GM19240 (cell line): ENCODE measurements at regions not wholly inside any gene's neighbourhood (a gene's known extent, or its start where the extent isn't known, plus 50 kb on each side); places are given as distances from the start of the nearest gene placed in this dataset.
"Not testable (repeated sequence)": the region's sequence is repeated elsewhere in the genome, so short reads cannot be mapped to it uniquely, and the experiment has no call there.

Experiments used
- DNase-seq: peaks from one replicate; pipeline ENCODE4 v3.0.0; 2011; ENCODE audit warnings: low spot score; ENCODE audit not compliant: insufficient read length

DNA sequence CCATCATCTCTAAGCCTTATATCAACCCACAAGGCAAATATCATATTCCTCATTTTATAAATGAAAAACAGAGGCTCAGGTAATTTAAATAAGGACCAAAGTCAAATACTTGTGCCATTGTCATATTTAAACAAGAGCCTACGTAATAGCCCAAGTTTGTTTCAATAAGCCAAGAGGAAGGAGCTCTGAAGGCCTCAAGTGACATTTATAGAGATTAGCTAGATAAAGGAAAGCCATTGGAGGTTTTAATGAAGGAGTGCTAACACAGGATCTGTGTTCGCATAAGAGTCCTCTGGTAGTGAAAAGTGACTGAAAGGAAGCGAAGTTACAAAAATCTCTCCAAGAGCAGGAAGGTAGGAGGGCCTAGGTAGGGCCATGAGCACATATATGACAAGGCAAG is 384.9 kb upstream of the NOCT start:
- DNase-seq: no peak

DNA sequence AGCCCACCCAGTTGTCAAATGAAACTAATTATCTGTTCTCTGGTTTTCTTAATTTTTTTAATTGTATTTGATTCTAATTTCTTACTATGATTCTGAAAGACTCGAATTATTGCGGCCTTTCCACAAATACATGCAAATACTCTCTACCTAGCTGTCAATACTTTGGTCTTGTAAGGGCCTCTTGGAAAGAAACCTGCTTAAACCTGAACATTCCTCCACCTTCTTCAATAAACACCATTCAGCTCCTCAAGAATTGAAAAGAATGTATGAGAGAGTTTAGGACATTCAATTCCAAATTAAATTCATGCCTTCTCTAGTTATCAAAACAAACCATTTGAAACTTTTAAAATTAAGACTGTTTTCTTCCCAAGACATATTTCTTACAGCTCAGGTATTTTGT is 385.9 kb upstream of the NOCT start:
- DNase-seq: no peak

DNA sequence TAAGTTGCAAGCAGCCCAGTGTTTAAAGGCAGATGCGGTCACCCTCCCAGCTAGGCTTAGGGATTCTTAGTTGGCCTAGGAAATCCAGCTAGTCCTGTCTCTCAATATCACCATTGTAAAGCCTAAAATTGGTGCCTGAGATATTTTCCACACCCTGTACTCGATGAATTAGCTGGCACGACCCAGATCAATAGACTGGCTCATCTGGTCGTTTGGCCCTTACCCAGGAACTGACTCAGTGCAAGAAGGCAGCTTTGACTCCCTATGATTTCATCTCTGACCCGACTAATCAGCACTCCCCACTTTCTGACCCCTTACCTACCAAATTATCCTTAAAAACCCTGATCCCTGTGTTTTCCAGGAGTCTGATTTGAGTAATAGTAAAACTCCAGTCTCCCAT is 384.9 kb upstream of the SLC7A11 start:
- no peak for DNase-seq

DNA sequence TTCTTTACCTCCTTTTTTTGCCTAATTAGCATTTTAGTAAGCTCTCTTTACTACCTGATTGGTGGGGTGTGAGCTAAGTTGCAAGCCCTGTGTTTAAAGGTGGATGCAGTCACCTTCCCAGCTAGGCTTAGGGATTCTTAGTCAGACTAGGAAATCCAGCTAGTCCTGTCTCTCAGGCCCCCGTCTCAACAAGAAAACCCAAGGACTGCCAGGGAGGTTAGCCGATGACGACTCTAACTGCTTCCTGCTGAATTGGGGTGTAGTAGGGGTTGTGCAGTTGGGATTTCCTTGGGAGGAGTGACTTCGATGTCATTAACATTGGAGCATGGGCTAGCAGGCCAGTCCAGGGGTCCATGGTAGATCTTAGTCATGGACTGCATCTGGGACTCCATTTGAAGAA is 380.2 kb upstream of the SLC7A11 start:
- DNase-seq: not testable (repeated sequence)

DNA sequence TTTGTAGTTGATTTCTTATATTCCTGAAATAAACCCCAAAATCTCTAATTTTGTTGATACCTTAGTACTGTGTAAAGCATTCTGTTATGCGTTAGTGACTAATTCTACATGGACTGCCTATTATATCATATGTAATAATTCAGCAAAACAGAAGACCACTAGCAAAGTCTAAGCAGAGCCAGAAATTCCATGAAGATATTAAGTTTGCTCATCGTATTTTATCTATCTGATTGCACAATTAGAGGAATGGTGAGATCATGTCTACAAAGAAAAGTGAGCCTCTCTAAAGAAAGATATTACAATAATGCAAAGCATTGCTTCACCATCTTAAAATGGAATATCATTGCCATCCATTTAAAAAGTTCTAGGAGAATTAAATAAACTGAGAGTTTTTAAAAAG is 374.6 kb upstream of the SLC7A11 start:
- no peak for DNase-seq

DNA sequence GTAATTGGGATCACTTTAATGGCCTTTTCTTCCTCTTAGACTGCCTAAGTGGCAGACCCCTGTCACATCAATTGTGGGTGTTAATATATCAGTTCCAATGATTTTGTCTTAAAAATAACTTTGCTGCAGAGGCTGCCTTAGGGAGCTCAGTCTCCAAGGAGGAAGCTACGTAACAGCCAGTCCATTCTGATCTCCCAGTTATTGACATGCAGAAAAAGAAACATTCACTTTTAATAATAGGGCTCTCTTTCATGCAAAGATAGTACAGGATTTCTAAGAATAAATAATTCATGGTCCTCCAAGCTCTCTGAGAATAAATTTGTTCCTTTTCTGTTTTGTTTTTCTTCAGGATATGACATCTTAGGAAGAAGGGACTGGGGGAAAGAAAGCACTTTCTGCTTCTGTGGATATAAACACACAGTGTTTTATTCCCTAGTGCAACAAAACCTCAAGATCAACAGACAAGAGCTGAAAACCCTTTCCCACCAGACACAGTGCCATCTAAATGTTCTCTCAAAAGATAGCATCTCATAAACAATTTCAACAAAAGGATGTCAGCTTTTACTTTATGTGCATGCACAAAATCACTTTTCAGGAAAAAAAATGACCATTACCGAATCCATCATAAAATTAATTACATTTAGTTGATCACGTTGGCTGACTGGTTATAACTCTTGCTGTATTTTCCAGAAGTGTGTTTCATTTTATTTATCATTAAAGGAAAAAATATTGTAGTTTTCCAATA is 372.4 kb upstream of the SLC7A11 start:
- DNase-seq: no peak

DNA sequence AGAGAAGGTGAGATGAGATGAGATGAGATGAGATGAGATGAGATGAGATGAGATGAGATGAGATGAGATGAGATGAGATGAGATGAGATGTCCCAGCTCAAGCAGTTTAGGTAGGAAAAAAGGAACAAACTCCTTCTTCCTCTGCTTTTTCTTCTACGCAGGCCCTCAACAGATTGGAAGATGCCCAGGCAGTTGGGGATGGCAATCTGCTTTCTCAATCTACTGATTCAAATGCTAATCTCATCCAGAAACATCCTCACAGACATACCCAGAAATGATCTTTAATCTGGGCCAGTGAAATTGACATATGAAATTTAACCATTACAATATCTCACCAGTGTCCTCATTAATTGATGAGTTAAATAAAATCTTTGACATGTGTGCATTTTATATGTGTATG is 370.3 kb upstream of the SLC7A11 start:
- DNase-seq: no peak

DNA sequence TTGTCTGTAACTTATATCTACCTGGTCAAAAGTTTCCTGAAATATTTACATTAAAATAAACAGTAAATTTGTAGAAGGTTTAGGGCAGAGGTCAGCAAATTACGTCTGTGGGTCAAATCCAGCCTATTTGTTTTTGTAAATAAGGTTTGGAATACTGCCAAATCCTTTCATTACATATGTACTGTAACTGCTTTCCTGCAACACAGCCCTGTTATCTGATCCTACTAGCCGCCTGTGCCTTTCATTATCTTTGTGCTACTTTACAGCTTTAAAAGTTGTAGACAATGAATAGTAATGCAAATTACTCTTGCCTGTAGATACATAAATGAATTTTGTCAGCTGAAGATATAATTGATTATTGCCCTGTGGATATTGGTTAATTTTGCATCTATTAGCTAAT is 369.6 kb upstream of the SLC7A11 start:
- DNase-seq: no peak

DNA sequence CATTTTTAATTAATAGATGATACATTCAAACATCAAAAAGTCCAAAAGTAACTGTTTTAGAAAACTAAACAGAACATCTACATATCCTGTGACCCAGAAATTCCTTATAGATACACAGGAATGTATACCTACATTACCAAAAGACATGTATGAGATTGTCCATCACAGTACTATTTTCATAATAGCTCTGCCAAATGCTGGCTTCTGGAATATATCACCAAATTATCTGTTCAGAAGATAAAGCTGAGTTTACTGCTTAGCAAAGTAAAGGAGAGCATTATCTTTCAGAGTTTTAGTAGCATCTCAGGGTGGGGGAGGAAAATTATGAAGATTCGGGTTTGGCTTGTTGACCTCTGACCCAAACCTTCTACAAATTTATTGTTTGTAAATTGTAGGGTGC is 368.9 kb upstream of the SLC7A11 start:
- DNase-seq: no peak

DNA sequence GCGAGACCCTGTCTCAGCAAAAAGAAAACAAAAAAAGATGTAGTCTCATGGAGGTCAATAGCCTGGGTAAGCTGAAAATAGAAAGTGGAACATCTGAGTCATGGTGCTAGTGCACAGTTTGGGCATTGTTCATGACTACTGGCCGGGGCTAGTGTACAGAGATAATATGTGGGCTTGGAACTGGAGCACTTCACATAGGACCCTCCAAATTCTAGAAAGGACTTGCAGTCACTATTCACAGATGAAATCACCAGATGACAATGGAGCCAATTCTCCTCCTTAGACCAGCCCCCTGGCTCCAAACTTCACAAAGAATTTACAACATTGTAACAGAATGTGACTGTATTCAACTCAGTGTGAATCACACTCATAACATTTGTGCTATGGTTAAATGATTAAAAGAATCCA is 367.8 kb upstream of the SLC7A11 start:
- no peak for DNase-seq

DNA sequence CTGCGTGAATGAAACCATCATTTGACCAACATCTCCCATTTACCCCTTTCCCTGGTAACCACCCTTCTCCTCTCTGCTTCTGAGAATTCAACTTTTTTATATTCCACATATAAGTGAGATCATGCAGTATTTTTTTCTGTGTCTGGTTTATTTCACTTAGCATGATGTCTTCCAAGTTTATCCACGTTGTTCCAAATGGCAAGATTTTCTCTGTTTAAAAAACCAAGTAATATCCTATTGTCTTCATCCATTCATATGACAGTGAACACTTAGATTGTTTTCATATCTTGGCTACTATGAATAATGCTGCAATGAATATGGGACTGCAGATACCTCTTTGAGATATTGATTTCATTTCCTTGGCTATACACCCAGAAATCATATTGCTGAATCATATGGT is 362.4 kb upstream of the SLC7A11 start:
- no peak for DNase-seq

DNA sequence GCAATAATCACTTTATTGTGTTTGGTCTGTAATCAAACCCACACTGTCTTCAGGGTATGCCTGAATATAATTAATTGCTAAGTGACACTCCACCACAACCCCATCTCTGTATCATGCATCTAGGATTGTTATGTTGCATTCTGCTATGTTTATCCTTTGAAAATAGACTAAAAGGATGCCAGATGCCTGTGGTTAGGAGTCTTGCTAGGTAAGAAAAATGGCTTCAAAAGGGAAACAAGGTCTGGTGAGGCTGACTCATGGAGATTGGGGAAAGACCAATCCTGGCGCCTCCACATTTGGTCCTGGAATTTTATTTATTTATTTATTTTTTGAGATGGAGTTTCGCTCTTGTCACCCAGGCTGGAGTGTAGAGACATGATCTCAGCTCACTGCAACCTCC is 360.5 kb upstream of the SLC7A11 start:
- no peak for DNase-seq

DNA sequence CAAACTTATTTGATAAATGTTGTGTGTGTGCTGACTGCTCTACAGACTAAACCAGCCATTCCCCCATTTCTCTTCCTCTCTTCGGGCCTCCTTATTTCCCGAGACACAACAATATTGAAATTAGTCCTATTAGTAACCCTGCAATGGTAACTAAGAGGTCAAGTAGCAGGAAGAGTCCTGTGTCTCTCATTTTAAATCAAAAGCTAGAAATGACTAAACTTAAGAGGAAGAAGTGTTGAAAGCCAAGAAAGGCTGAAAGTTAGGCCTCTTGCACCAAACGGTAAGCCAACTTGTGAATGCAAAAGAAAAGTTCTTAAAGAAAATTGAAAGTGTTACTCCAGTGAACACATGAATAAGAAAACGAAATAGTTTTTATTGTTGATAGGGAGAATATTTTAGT is 357.8 kb upstream of the SLC7A11 start:
- DNase-seq: no peak

DNA sequence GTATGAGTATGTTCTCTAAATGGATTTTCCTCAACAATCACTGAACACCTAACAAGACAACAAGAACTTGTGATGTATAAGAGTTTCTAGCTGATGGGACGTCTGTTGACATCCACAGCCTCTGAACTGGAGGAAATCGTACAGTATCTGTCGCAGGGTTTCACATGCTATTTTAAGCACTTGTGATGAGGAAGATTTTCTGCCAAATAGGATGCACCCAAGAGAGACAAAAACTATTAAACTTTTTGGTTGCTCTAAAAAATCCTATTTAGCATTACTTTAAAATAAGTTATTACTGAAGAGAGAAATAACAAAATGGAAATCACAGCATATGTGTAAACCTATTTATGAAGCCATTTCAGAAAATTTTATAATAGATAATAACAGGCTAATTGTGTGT is 356.1 kb upstream of the SLC7A11 start:
- DNase-seq: no peak

DNA sequence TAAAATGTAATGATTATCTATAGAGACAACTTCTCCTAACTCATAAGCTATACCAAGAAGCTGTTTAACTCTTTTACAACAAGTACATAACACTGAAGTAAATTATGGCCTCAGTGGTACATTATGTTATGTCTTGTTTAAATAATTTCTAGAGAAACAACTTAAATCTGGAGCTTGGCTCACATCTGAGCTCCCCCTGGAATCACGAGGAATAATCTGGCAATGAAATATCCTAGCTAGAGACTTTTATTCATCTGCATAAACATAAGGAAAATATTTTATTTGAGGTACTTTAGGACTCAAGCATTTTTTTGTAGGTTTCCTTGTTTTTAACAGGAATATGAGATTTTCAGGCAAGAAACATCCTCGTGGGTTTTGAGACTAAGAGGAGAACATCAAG is 354.7 kb upstream of the SLC7A11 start:
- DNase-seq: no peak

DNA sequence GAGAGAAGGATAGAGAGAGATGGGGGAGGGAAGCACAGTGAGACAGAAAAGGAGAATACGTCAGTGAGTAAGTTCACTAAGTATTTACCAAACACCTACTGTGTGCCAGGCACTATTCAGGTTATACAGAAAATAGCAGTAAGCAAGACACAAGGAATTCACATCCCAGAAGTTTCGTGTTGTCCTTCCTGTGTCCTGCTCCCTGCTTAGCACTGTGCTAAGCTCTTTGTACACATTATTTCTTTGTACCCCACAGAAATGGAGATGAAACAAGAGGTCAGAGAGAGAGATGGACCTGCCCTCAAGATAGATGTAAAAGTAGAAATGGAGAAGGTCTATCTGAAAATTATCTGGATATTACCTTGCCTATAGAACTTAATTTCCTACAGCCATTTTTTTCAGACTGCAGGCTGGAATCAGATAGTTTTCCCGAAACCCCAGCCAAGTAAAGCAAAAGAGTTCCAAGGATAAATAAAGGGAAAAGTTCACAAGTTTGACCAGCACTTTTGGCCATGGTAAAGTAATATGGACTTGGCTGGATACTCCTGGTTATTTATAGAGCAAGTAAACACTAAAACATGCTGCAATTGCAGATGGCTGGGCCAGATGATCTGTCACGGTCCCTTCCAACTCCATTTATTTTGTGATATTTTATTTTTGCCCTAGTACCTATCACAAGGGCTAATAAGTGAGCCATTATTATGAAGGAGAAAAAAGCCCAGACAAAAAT is 353.7 kb upstream of the SLC7A11 start:
- no peak for DNase-seq

DNA sequence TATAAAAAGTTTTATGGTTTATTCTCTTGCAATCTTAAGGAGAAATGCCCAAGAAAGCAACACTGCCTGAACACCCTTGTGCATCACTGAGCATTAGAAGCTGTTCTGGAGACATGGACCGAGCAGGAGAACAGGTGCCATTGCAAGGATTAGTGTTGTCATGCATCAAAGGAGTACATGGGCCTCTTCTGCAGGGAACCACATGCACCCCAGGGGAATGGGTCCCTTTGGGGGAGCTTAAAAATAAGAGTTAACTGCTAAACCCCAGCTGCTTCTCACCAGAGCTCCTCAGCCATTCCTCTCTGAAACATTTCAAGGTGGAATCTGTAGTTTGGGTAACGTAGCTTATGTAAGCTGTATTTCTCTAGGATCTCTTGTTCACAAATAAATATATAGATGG is 353.0 kb upstream of the SLC7A11 start:
- DNase-seq: no peak

DNA sequence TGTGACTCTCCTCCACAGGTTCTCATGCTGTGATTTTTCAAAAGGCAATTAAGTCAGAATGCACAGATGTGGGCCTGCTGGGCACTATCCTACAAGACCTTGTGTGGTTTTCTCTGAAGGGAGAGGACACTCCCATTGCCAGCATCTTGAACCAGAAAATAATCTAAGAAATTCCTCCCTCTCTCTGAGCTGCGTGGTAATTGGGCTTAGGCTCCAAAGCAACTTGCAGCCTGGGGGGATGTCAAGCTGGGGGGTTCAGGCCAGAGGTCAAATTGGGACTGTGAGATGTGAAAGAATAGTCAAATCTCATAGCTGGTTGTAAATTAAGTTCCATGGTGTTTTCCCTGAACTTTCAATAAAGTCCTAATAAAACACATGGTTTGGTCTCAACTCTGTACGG is 350.6 kb upstream of the SLC7A11 start:
- DNase-seq: no peak

DNA sequence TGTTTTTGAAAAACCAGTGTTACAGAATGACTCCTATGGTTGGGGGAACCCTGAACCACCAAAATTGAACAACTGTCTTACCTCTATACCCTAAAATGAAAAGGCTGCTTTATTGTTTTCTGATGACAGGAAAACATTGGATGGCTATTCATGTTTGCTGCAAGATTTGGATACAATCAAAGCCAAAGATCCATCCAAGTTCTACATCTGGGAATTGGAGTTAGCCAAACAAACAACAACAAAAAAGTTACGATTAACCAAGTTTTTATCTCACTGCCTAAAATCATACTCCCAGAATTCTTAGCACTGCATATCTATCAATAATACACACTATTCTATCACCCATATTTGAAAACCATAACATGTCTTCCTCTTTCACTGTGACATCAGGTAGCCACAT is 349.7 kb upstream of the SLC7A11 start:
- no peak for DNase-seq

DNA sequence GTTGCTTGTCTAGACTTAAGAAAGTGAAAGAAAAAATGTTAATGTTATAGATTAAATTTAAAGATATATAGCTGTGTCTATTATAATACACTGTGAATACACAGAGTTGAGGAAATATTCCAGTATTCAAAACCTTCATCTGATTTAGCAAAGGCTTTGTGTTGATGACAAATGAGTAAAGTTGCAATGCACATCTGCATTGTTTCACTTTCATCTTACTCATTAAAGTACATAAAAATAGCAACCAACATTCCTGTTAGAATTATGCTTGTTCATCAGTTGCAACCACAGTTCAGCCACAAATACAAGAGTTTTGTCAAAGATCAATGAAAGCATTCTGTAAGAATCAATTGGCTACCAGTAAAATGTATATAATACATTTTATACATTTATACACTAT is 346.4 kb upstream of the SLC7A11 start:
- DNase-seq: no peak

DNA sequence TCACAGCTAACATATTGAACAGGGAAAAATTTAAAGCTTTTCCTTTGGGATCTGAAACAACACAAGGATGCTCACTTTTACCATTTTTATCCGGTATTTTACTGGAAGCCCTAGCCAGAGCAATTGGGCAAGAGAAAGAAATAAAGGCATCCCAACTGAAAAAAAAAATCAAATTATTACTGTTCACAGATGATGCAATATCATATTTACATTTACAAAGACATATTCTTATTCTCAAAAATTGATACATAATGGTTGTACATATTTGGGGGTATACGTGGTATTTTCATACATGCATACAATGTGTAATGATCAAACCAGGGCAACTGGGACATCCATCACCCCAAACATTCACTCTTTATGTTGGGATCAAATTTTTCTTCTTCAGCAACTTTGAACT is 337.0 kb upstream of the SLC7A11 start:
- DNase-seq: no peak

DNA sequence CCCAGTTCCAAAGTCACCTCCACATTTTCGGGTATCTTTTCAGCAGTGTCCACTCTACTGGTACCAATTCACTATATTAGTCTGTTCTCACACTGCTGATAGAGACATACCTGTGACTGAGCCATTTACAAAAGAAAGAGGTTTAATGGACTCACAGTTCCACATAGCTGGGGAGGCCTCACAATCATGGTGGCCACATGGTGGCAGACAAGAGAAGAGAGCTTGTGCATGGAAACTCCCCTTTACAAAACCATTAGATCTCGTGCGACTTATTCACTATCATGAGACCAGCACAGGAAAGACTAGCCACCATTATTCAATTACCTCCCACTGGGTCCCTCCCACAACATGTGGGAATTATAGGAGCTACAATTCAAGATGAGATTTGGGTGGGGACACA is 335.7 kb upstream of the SLC7A11 start:
- DNase-seq: not testable (repeated sequence)

DNA sequence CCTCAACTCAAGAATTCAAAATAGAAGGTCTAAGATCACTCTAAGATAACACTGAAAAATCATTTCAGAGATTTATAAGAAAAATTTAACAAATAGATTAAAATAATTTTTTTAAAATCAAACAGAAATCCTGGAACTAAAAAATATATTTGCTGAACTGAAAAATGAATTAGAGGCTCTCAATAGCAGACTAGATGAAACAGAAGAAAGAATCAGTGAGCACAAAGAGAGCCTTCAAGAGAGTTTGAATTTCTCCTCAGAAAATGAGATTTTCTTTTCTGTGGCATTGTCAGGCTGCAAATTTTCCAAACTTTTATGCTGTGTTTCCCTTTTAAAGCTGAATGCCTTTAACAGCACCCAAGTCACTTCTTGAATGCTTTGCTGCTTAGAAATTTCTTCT is 335.0 kb upstream of the SLC7A11 start:
- DNase-seq: no peak
